SK-N-SH (cell line): ENCODE measurements at regions not wholly inside any gene's neighbourhood (a gene's known extent, or its start where the extent isn't known, plus 50 kb on each side); places are given as distances from the start of the nearest gene placed in this dataset.

Experiments used
- CTCF ChIA-PET: fragments of 300-600, 350-600 bp; formaldehyde crosslinking; extraction: SDS; loops from one replicate; lab custom pipeline; 2021; lab: Yijun Ruan, JAX
- POLR2A ChIA-PET: fragments of 350-600 bp; sonication (Branson Sonifier 250); formaldehyde crosslinking; extraction: SDS; loops from one replicate; lab custom pipeline; 2020; ENCODE audit warnings: antibody characterized with exemption, inconsistent platforms; lab: Yijun Ruan, JAX
- DNase-seq: peaks from one replicate; pipeline ENCODE4 v3.0.0; 2012
- H2AFZ ChIP-seq: fragments of 200-600 bp; sonication (generic); 2 replicates; pipeline ENCODE4 v1.8.1; 2016; ENCODE audit warnings: antibody characterized with exemption, mild to moderate bottlenecking, low read depth
- H3F3A ChIP-seq: fragments of 200-600 bp; sonication (generic); replicated peaks from 2 replicates; pipeline ENCODE3; 2016; ENCODE audit warnings: antibody characterized with exemption, mild to moderate bottlenecking; ENCODE audit not compliant: insufficient read depth
- H3K27ac ChIP-seq, 2 experiments: fragments of 200-500 bp in 1 of 2; fragments of 200-600 bp in 1 of 2; sonication (Bioruptor generic) in 1 of 2; sonication (generic), shearing (Covaris generic) in 1 of 2; 2 replicates each; pipeline versions ENCODE4 v1.5.1 to v1.6.1; 2014 to 2016; ENCODE audit warnings: low read depth in 2 of 2, inconsistent platforms in 1 of 2, low read length in 1 of 2, mild to moderate bottlenecking in 1 of 2, mixed read lengths in 1 of 2
- H3K27me3 ChIP-seq: fragments of 200-600 bp; sonication (generic), shearing (Covaris generic); 2 replicates; pipeline ENCODE4 v1.6.1; 2016; ENCODE audit warnings: mixed run types; ENCODE audit not compliant: insufficient read depth
- H3K36me3 ChIP-seq, 2 experiments: fragments of 200-500 bp in 1 of 2; fragments of 200-600 bp in 1 of 2; sonication (Bioruptor generic) in 1 of 2; sonication (generic) in 1 of 2; replicated peaks in 1 of 2; 2 replicates each; pipeline versions ENCODE3 to v1.5.1; 2014 to 2016; ENCODE audit warnings: low read length in 1 of 2, mild to moderate bottlenecking in 1 of 2; ENCODE audit not compliant: insufficient read depth in 2 of 2, control insufficient read depth in 1 of 2
- H3K4me1 ChIP-seq, 2 experiments: fragments of 200-500 bp in 1 of 2; fragments of 200-600 bp in 1 of 2; sonication (Bioruptor generic) in 1 of 2; sonication (generic), shearing (Covaris generic) in 1 of 2; 2 replicates each; pipeline versions ENCODE4 v1.5.1 to v1.6.1; 2014 to 2016; ENCODE audit warnings: low read depth in 1 of 2, low read length in 1 of 2, mixed run types in 1 of 2; ENCODE audit not compliant: insufficient read depth in 2 of 2, control insufficient read depth in 1 of 2
- H3K4me2 ChIP-seq: fragments of 200-600 bp; sonication (generic), shearing (Covaris generic); 2 replicates; pipeline ENCODE4 v1.6.1; 2017; ENCODE audit warnings: mixed run types
- H3K4me3 ChIP-seq, 2 experiments: fragments of 200-500 bp in 1 of 2; fragments of 200-600 bp in 1 of 2; sonication (Bioruptor generic) in 1 of 2; sonication (generic), shearing (Covaris generic) in 1 of 2; 2 replicates each; pipeline versions ENCODE4 v1.5.1 to v1.8.1; 2014 to 2016; ENCODE audit warnings: low read depth in 2 of 2, inconsistent platforms in 1 of 2, low read length in 1 of 2, mild to moderate bottlenecking in 1 of 2, mixed read lengths in 1 of 2, moderate library complexity in 1 of 2
- H3K79me2 ChIP-seq: fragments of 200-600 bp; sonication (generic); 2 replicates; pipeline ENCODE4 v1.8.1; 2017; ENCODE audit warnings: mild to moderate bottlenecking; ENCODE audit not compliant: insufficient read depth
- H3K9ac ChIP-seq: fragments of 200-600 bp; sonication (generic); 2 replicates; pipeline ENCODE4 v1.6.1; 2017; ENCODE audit warnings: mixed run types
- H3K9me2 ChIP-seq: fragments of 200-600 bp; sonication (generic); 2 replicates; pipeline ENCODE4 v1.6.1; 2017; ENCODE audit warnings: mixed run types
- H3K9me3 ChIP-seq: fragments of 200-600 bp; sonication (generic); 2 replicates; pipeline ENCODE4 v1.6.1; 2017; ENCODE audit warnings: mixed run types, mild to moderate bottlenecking, moderate library complexity
- H4K20me1 ChIP-seq: fragments of 200-600 bp; sonication (generic); 2 replicates; pipeline ENCODE4 v1.6.1; 2017; ENCODE audit warnings: mild to moderate bottlenecking, mixed run types; ENCODE audit not compliant: insufficient read depth
- CHD2 ChIP-seq: fragments of 150-350 bp; IDR thresholded peaks from 2 replicates; pipeline ENCODE4 v1.6.1; 2018; ENCODE audit warnings: low read length; ENCODE audit not compliant: partially characterized antibody
- CTCF ChIP-seq: fragments of 200-600 bp; sonication (generic); IDR thresholded peaks from 2 replicates; pipeline ENCODE4 v1.6.1; 2017; ENCODE audit warnings: antibody characterized with exemption, mild to moderate bottlenecking, moderate library complexity
- ELF1 ChIP-seq: IDR thresholded peaks from 2 replicates; pipeline ENCODE4 v1.4.0; 2012
- EZH2phosphoT487 ChIP-seq: fragments of 200-600 bp; sonication (generic); IDR thresholded peaks from 2 replicates; pipeline ENCODE4 v1.6.1; 2017; ENCODE audit warnings: low read depth, mixed run types, mild to moderate bottlenecking, antibody characterized with exemption, moderate library complexity, borderline replicate concordance
- FOSL2 ChIP-seq: IDR thresholded peaks from 2 replicates; pipeline ENCODE4 v1.4.0; 2012; ENCODE audit warnings: low read depth, mild to moderate bottlenecking, moderate library complexity, borderline replicate concordance
- GATA2 ChIP-seq: sonication (generic); formaldehyde crosslinking; IDR thresholded peaks from 2 replicates; pipeline ENCODE4 v1.5.0; 2020; ENCODE audit warnings: mild to moderate bottlenecking, missing genetic modification reagents
- MXI1 ChIP-seq: IDR thresholded peaks from 2 replicates; pipeline ENCODE4 v1.6.1; 2012; ENCODE audit warnings: mild to moderate bottlenecking, low read depth, low read length, improper control_type of control experiment
- NFIC ChIP-seq: IDR thresholded peaks from 2 replicates; pipeline ENCODE4 v1.4.0; 2012; ENCODE audit warnings: borderline replicate concordance
- NRF1 ChIP-seq: IDR thresholded peaks from 2 replicates; pipeline ENCODE4 v1.6.1; 2012; ENCODE audit warnings: low read depth, mild to moderate bottlenecking, low read length
- POLR2AphosphoS5 ChIP-seq: IDR thresholded peaks from 2 replicates; pipeline ENCODE4 v1.6.1; 2012; ENCODE audit warnings: low read depth, low read length
- RCOR1 ChIP-seq: fragments of 150-350 bp; IDR thresholded peaks from 2 replicates; pipeline ENCODE4 v1.6.1; 2017; ENCODE audit warnings: antibody characterized with exemption, low read length
- RFX5 ChIP-seq: IDR thresholded peaks from 2 replicates; pipeline ENCODE4 v1.6.1; 2012; ENCODE audit warnings: mild to moderate bottlenecking, improper control_type of control experiment, low read length
- TAF1 ChIP-seq: IDR thresholded peaks from 2 replicates; pipeline ENCODE4 v1.6.1; 2012; ENCODE audit warnings: low read depth, mild to moderate bottlenecking, low read length, moderate library complexity, borderline replicate concordance
- USF1 ChIP-seq: IDR thresholded peaks from 2 replicates; pipeline ENCODE4 v1.4.0; 2012; ENCODE audit warnings: low read depth, borderline replicate concordance
- WGBS: methylation state at CpG from one replicate; pipeline ENCODE4 v1.1.6; 2017; ENCODE audit warnings: low lambda C conversion rate; 5-methylcytosine and 5-hydroxymethylcytosine counted together
- TF ChIP-seq, protein P1 (sequence below): IDR thresholded peaks from 2 replicates; pipeline ENCODE4; 2012

DNA sequence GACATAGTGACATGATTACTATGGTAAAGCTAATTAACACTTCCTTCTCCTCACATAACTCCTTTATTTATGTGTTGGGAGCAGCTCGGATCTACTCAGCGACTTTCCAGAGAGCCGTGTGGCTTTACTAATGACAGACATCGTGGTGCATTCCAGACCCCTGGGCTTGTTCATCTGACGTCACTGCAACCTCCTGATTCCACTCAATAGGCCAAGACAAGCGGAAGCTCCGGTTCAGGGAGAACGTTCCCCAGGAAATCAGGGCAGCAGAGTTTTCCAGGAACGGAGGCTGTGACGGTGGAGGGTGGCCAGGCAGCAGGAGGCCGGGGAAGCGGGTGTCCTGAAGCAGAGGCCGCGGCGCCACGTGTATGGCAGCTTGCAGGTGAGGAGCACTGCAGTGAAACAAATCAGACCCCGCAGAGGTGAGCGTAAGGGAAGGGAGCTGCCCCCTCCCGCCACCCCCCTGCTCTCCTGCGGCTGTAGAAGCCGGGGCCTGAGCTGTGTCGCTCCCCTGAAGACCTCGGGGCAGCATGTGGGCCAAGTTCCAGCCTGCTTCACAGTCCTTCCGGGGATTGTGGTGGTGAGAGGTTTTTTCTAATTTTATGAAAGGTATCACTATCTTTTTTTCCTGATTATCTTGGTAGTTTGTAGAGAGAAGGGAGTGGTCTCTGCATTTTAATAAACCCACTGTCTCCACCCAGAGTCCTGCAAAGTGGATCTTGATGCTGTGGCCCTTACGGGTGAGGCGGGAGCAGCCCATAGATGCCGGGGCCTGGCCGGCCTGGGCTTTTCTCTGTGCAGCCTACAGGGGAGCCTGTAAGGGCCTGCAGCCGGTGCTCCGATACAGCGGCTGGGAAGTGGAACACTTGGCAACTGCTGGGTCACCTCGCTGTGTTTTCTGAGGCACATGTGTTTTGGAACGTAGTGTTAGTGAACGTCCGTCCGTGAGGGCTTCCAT is 220.4 kb upstream of the IRX4 start:
- Histone ChIP-seq H3K9me2 (no peaks in the 10 kb centered on the region), H2AFZ (no peak overlapping the region), H3F3A (no peaks in the 10 kb centered on the region), H3K4me2 (no peak overlapping the region)
- no peak for TF ChIP-seq GATA2
- TF ChIP-seq, protein P1, sequence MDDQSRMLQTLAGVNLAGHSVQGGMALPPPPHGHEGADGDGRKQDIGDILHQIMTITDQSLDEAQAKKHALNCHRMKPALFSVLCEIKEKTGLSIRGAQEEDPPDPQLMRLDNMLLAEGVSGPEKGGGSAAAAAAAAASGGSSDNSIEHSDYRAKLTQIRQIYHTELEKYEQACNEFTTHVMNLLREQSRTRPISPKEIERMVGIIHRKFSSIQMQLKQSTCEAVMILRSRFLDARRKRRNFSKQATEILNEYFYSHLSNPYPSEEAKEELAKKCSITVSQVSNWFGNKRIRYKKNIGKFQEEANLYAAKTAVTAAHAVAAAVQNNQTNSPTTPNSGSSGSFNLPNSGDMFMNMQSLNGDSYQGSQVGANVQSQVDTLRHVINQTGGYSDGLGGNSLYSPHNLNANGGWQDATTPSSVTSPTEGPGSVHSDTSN = no peak
- no peak for TF ChIP-seq USF1
- no peak for TF ChIP-seq RCOR1
- no peak for TF ChIP-seq EZH2phosphoT487
- TF ChIP-seq FOSL2 = no peak
- TF ChIP-seq TAF1 = no peak
- no peak for TF ChIP-seq NFIC
- no peak for TF ChIP-seq ELF1
- TF ChIP-seq MXI1 = no peak
- TF ChIP-seq NRF1 = no peak
- TF ChIP-seq, all 33 proteins: peak for 0
- Histone ChIP-seq H3K4me3 (no peak overlapping the region), H3K4me1 (no peaks in the 10 kb centered on the region), H3K9me3 (no peaks in the 10 kb centered on the region), H3K9ac (no peak overlapping the region), H3K27me3 (peaks cover 30% of the 10 kb centered on the region), H3K79me2 (no peaks in the 10 kb centered on the region), H3K36me3 (no peaks in the 10 kb centered on the region), H4K20me1 (no peaks in the 10 kb centered on the region), H3K27ac (no peak overlapping the region)
- DNase-seq = no peak
- ChIA-PET CTCF (no interaction called here), POLR2A (no interaction called here)
- 17% methylated on average over 29 of the region's 36 CpGs for WGBS

- Histone ChIP-seq H3K9me3 (no peaks in the 10 kb centered on the region), H3K27me3 (peaks cover 43% of the 10 kb centered on the region), H3F3A (no peaks in the 10 kb centered on the region), H3K27ac (no peak overlapping the region), H4K20me1 (no peaks in the 10 kb centered on the region), H3K36me3 (no peaks in the 10 kb centered on the region), H3K79me2 (no peaks in the 10 kb centered on the region), H3K4me3 (no peak overlapping the region), H3K4me2 (no peak overlapping the region), H3K4me1 (no peaks in the 10 kb centered on the region), H2AFZ (no peak overlapping the region), H3K9me2 (no peaks in the 10 kb centered on the region), H3K9ac (no peak overlapping the region)
- no peak for TF ChIP-seq POLR2AphosphoS5
- no peak for TF ChIP-seq CTCF
- TF ChIP-seq TAF1 = no peak
- no peak for TF ChIP-seq CHD2
- no peak for TF ChIP-seq RCOR1
- TF ChIP-seq RFX5 = no peak
- TF ChIP-seq FOSL2 = no peak
- no peak for DNase-seq
- CTCF ChIA-PET = no interaction called here
- POLR2A ChIA-PET = no interaction called here
- WGBS = 8% methylated on average over 2 of the region's 6 CpGs
Measured at GRCh38 chr5:2101685-2102084, 219.0 kb upstream of the IRX4 start.
